ENCODE measurements at regions not wholly inside any gene's neighbourhood (a gene's known extent, or its start where the extent isn't known, plus 50 kb on each side); places are given as distances from the start of the nearest gene placed in this dataset.

GRCh38 chr9:16319646-16320045 is 550.8 kb downstream of the BNC2 start:
- DNase-seq (ENCODE audit: extremely low read depth in 1 of 4, low spot score in 3 of 4), result no peak
- CTCF ChIA-PET (ENCODE audit: low intra/inter-chr PET ratio), result no interaction called here
- in situ Hi-C loops (cut with MboI), result no loop called here
- 0% methylated on average over 2 of the region's 3 CpGs for WGBS (ENCODE audit: insufficient coverage, low coverage, missing lambda C conversion rate)
- Histone ChIP-seq H3K9me3 (replicated peaks; ENCODE audit: control insufficient read depth, insufficient read depth, low read depth, low read length) (no peaks in the 10 kb centered on the region), H3K36me3 (ENCODE audit: control insufficient read depth, insufficient read depth, low read length) (no peaks in the 10 kb centered on the region), H3K4me1 (replicated peaks in 1 of 2; ENCODE audit: control insufficient read depth in 2 of 2, insufficient read depth in 2 of 2, low read length in 2 of 2) (no peaks in the 10 kb centered on the region), H3K9ac (ENCODE audit: insufficient read depth in 1 of 2, low read depth in 2 of 2, low read length in 2 of 2) (no peak overlapping the region), H3K4me2 (ENCODE audit: insufficient read depth, low read length) (no peak overlapping the region), H3K9me1 (ENCODE audit: control insufficient read depth, insufficient read depth, low read length) (no peaks in the 10 kb centered on the region), H3K27ac (ENCODE audit: extremely low read depth, low read depth, low read length) (no peak overlapping the region), H3K79me2 (ENCODE audit: control insufficient read depth, insufficient read depth, low read length) (no peaks in the 10 kb centered on the region), H3K27me3 (ENCODE audit: control insufficient read depth in 2 of 2, insufficient read depth in 2 of 2, low read length in 2 of 2) (no peaks in the 10 kb centered on the region), H2AFZ (ENCODE audit: low read depth, low read length) (no peak overlapping the region), H4K20me1 (replicated peaks; ENCODE audit: control insufficient read depth, insufficient read depth, low read length) (no peaks in the 10 kb centered on the region), H3K4me3 (no peak overlapping the region)
- BruUV-seq (replicated peaks), result no TSS peak
- ATAC-seq, result no peak
- POLR2A ChIA-PET, result no interaction called here
- intact Hi-C loops (cut with micrococcal nuclease), result no loop called here
- no peak for FAIRE-seq
- TF ChIP-seq AFF1 (IDR thresholded peaks at IDR 0.05; ENCODE audit: low read depth in 1 of 2, partially characterized antibody in 2 of 2) (no peak), ZNF696 (CRISPR knock-in tag; conservative IDR thresholded peaks at IDR 0.05) (no peak), NCOA1 (IDR thresholded peaks at IDR 0.05; ENCODE audit: low read depth) (no peak), MIER1 (IDR thresholded peaks at IDR 0.05; ENCODE audit: low read depth) (no peak), FOXO4 (CRISPR knock-in tag; IDR thresholded peaks at IDR 0.05) (no peak), ZNF589 (CRISPR knock-in tag; IDR thresholded peaks at IDR 0.05; ENCODE audit: low read depth) (no peak), ZNF695 (CRISPR knock-in tag; IDR thresholded peaks at IDR 0.05) (no peak), HDGF (IDR thresholded peaks at IDR 0.05) (no peak), TFE3 (CRISPR knock-in tag; IDR thresholded peaks at IDR 0.05) (no peak), ZNF354B (CRISPR knock-in tag; IDR thresholded peaks at IDR 0.05) (no peak), FUS (optimal IDR thresholded peaks at IDR 0.05; ENCODE audit: low read depth, low read length) (no peak), MAX (CRISPR knock-in tag; IDR thresholded peaks at IDR 0.05) (no peak), HNRNPL (IDR thresholded peaks at IDR 0.05; ENCODE audit: low read depth, low read length) (no peak), HEY1 (CRISPR knock-in tag; IDR thresholded peaks at IDR 0.05; ENCODE audit: borderline replicate concordance) (no peak), ZNF512 (tag; IDR thresholded peaks at IDR 0.05) (no peak)

Data from K562 (cell line).